IPS DF 6.9 (cell line): ENCODE measurements at regions not wholly inside any gene's neighbourhood (a gene's known extent, or its start where the extent isn't known, plus 50 kb on each side); places are given as distances from the start of the nearest gene placed in this dataset.

ENCODE experiments used
- DNase-seq: peaks from one replicate; pipeline ENCODE4 v3.0.0-alpha.2; 2013; ENCODE audit warnings: low read depth, low spot score
- H3K27ac ChIP-seq: one replicate; pipeline ENCODE4 v1.5.1; 2013; ENCODE audit warnings: low read length, control low read depth
- H3K27me3 ChIP-seq: 2 replicates; pipeline ENCODE4 v1.6.1; 2013; ENCODE audit warnings: mild to moderate bottlenecking, low read length; ENCODE audit not compliant: control insufficient read depth, insufficient read depth
- H3K36me3 ChIP-seq: 2 replicates; pipeline ENCODE4 v1.6.1; 2013; ENCODE audit warnings: low read length; ENCODE audit not compliant: control insufficient read depth, insufficient read depth
- H3K4me1 ChIP-seq: 2 replicates; pipeline ENCODE4 v1.6.1; 2013; ENCODE audit warnings: low read length; ENCODE audit not compliant: control insufficient read depth, insufficient read depth
- H3K4me3 ChIP-seq: 2 replicates; pipeline ENCODE4 v1.5.1; 2013; ENCODE audit warnings: mild to moderate bottlenecking, low read length
- H3K9me3 ChIP-seq: 2 replicates; pipeline ENCODE4 v1.6.1; 2013; ENCODE audit warnings: low read length, inconsistent platforms; ENCODE audit not compliant: control insufficient read depth, insufficient read depth
- WGBS: extraction: QIAGEN DNeasy Blood & Tissue Kit; methylation state at CpG from one replicate; pipeline ENCODE4 v1.1.7; 2013; ENCODE audit warnings: mixed read lengths, missing lambda C conversion rate; ENCODE audit not compliant: insufficient read length, insufficient coverage; 5-methylcytosine and 5-hydroxymethylcytosine counted together

GRCh38 chr20:21982559-21982958 lies 277.1 kb downstream of the PAX1 start:
- no peaks in the 10 kb centered on the region for H3K27me3 ChIP-seq
- no peak for DNase-seq

GRCh38 chr20:21981597-21982344 lies 276.3 kb downstream of the PAX1 start:
- no peaks in the 10 kb centered on the region for H3K9me3 ChIP-seq

More at GRCh38 chr20:21982559-21982958, 277.1 kb downstream of the PAX1 start:
- Histone ChIP-seq H3K4me1 (no peaks in the 10 kb centered on the region), H3K4me3 (no peak overlapping the region), H3K27ac (no peak overlapping the region), H3K9me3 (no peaks in the 10 kb centered on the region), H3K36me3 (no peaks in the 10 kb centered on the region)
- WGBS = no CpG with 5 or more reads among the region's 3 CpGs

GRCh38 chr20:21981179-21981578 lies 275.7 kb downstream of the PAX1 start:
- Histone ChIP-seq H3K27ac (no peak overlapping the region), H3K9me3 (no peaks in the 10 kb centered on the region), H3K36me3 (no peaks in the 10 kb centered on the region), H3K4me1 (no peaks in the 10 kb centered on the region), H3K27me3 (no peaks in the 10 kb centered on the region), H3K4me3 (no peak overlapping the region)
- no CpG with 5 or more reads among the region's 3 CpGs for WGBS
- DNase-seq = no peak

More at GRCh38 chr20:21981597-21982344, 276.3 kb downstream of the PAX1 start:
- H3K27me3 ChIP-seq = no peaks in the 10 kb centered on the region
- no CpG with 5 or more reads among the region's 6 CpGs for WGBS
- no peak for DNase-seq
- no peaks in the 10 kb centered on the region for H3K4me1 ChIP-seq
- no peak overlapping the region for H3K4me3 ChIP-seq
- no peak overlapping the region for H3K27ac ChIP-seq
- no peaks in the 10 kb centered on the region for H3K36me3 ChIP-seq

GRCh38 chr20:21971436-21971835 lies 266.0 kb downstream of the PAX1 start:
- Histone ChIP-seq H3K4me3 (no peak overlapping the region), H3K27ac (no peak overlapping the region), H3K4me1 (no peaks in the 10 kb centered on the region), H3K27me3 (no peaks in the 10 kb centered on the region), H3K9me3 (no peaks in the 10 kb centered on the region), H3K36me3 (no peaks in the 10 kb centered on the region)
- DNase-seq = no peak
- WGBS = no CpG with 5 or more reads among the region's 2 CpGs

- H3K27me3 ChIP-seq = no peaks in the 10 kb centered on the region
- H3K36me3 ChIP-seq = no peaks in the 10 kb centered on the region
- H3K27ac ChIP-seq = no peak overlapping the region
- no peaks in the 10 kb centered on the region for H3K4me1 ChIP-seq
- H3K9me3 ChIP-seq = no peaks in the 10 kb centered on the region
- DNase-seq = no peak
- no peak overlapping the region for H3K4me3 ChIP-seq
Observed at GRCh38 chr20:21968486-21968885, 263.0 kb downstream of the PAX1 start.

GRCh38 chr20:21967481-21967880 lies 262.0 kb downstream of the PAX1 start:
- no peak for DNase-seq
- no peaks in the 10 kb centered on the region for H3K36me3 ChIP-seq
- WGBS = no CpG with 5 or more reads among the region's 5 CpGs
- H3K27ac ChIP-seq = no peak overlapping the region
- H3K27me3 ChIP-seq = no peaks in the 10 kb centered on the region
- H3K9me3 ChIP-seq = no peaks in the 10 kb centered on the region
- no peak overlapping the region for H3K4me3 ChIP-seq
- H3K4me1 ChIP-seq = no peaks in the 10 kb centered on the region

- H3K4me1 ChIP-seq = no peaks in the 10 kb centered on the region
Observed at GRCh38 chr20:21956591-21956990, 251.1 kb downstream of the PAX1 start.

GRCh38 chr20:21947406-21947805 lies 241.9 kb downstream of the PAX1 start:
- WGBS = no CpG with 5 or more reads among the region's 2 CpGs

More at GRCh38 chr20:21956591-21956990, 251.1 kb downstream of the PAX1 start:
- Histone ChIP-seq H3K36me3 (no peaks in the 10 kb centered on the region), H3K4me3 (no peak overlapping the region), H3K27me3 (no peaks in the 10 kb centered on the region), H3K9me3 (no peaks in the 10 kb centered on the region), H3K27ac (no peak overlapping the region)
- no peak for DNase-seq

GRCh38 chr20:21944227-21944626 lies 238.8 kb downstream of the PAX1 start:
- DNase-seq = no peak
- WGBS = no CpG with 5 or more reads among the region's 5 CpGs
- Histone ChIP-seq H3K27ac (no peak overlapping the region), H3K4me3 (no peak overlapping the region), H3K27me3 (no peaks in the 10 kb centered on the region; the same call in 1 of the 2 replicates), H3K9me3 (no peaks in the 10 kb centered on the region), H3K36me3 (no peaks in the 10 kb centered on the region), H3K4me1 (no peaks in the 10 kb centered on the region)

More at GRCh38 chr20:21947406-21947805, 241.9 kb downstream of the PAX1 start:
- H3K27ac ChIP-seq = no peak overlapping the region
- no peaks in the 10 kb centered on the region for H3K9me3 ChIP-seq
- no peak overlapping the region for H3K4me3 ChIP-seq
- no peaks in the 10 kb centered on the region; the same call in 1 of the 2 replicates for H3K27me3 ChIP-seq
- H3K4me1 ChIP-seq = no peaks in the 10 kb centered on the region
- no peaks in the 10 kb centered on the region for H3K36me3 ChIP-seq
- no peak for DNase-seq

- no peak for DNase-seq
- Histone ChIP-seq H3K36me3 (no peaks in the 10 kb centered on the region), H3K4me3 (no peak overlapping the region), H3K4me1 (no peaks in the 10 kb centered on the region), H3K27me3 (no peaks in the 10 kb centered on the region; the same call in 1 of the 2 replicates), H3K27ac (no peak overlapping the region), H3K9me3 (no peaks in the 10 kb centered on the region)
- WGBS = no CpG with 5 or more reads among the region's 8 CpGs
Observed at GRCh38 chr20:21941941-21942805, 236.7 kb downstream of the PAX1 start.
